ENCODE measurements at regions not wholly inside any gene's neighbourhood (a gene's known extent, or its start where the extent isn't known, plus 50 kb on each side); places are given as distances from the start of the nearest gene placed in this dataset.
"Not testable (repeated sequence)": the region's sequence is repeated elsewhere in the genome, so short reads cannot be mapped to it uniquely, and the experiment has no call there.

GRCh38 chr1:113207457-113207856, 134.5 kb downstream of the LRIG2 start:
- no peak for DNase-seq (ENCODE audit: insufficient read length, low spot score)
- no peak for FAIRE-seq

GRCh38 chr1:113208425-113208824, 135.4 kb downstream of the LRIG2 start:
- not testable (repeated sequence) for DNase-seq (ENCODE audit: insufficient read length, low spot score)

More at GRCh38 chr1:113207457-113207856, 134.5 kb downstream of the LRIG2 start:
- no peak for TF ChIP-seq POLR2A (IDR thresholded peaks at IDR 0.05; ENCODE audit: low read depth, low read length)

GRCh38 chr1:113210248-113210647, 137.2 kb downstream of the LRIG2 start:
- no peak for FAIRE-seq
- no peak for DNase-seq (ENCODE audit: insufficient read length, low spot score)
- no peak for TF ChIP-seq POLR2A (IDR thresholded peaks at IDR 0.05; ENCODE audit: low read depth, low read length)

More at GRCh38 chr1:113208425-113208824, 135.4 kb downstream of the LRIG2 start:
- FAIRE-seq: not testable (repeated sequence)

GRCh38 chr1:113211467-113211866, 138.5 kb downstream of the LRIG2 start:
- FAIRE-seq (no peak), DNase-seq (ENCODE audit: insufficient read length, low spot score) (no peak)
- TF ChIP-seq POLR2A (IDR thresholded peaks at IDR 0.05; ENCODE audit: low read depth, low read length): no peak

- DNase-seq (ENCODE audit: insufficient read length, low spot score) (no peak), FAIRE-seq (no peak)
- TF ChIP-seq POLR2A (IDR thresholded peaks at IDR 0.05; ENCODE audit: low read depth, low read length): no peak
These were observed 142.0 kb downstream of the LRIG2 start for GRCh38 chr1:113215015-113215414.

DNA sequence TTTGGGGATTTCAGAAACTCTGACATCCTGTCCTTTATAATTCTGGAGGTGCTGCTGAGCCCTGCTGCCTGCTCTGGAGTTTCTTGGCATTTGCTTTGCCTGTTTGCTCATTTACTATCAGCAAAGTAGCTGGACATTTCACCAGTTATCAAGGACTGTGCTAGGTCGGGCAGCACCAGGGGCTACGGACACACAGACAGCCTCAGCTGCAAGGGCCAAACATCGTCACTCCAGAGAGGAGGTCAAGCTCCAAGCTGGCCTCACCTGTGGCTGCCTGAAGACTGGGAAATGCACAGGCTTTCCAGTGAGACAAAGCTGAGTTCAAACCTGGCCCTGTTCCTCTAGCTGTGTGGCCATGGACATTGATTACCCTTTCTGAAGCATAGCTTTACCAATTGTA, 143.7 kb downstream of the LRIG2 start:
- FAIRE-seq: no peak
- no peak for TF ChIP-seq POLR2A (IDR thresholded peaks at IDR 0.05; ENCODE audit: low read depth, low read length)

DNA sequence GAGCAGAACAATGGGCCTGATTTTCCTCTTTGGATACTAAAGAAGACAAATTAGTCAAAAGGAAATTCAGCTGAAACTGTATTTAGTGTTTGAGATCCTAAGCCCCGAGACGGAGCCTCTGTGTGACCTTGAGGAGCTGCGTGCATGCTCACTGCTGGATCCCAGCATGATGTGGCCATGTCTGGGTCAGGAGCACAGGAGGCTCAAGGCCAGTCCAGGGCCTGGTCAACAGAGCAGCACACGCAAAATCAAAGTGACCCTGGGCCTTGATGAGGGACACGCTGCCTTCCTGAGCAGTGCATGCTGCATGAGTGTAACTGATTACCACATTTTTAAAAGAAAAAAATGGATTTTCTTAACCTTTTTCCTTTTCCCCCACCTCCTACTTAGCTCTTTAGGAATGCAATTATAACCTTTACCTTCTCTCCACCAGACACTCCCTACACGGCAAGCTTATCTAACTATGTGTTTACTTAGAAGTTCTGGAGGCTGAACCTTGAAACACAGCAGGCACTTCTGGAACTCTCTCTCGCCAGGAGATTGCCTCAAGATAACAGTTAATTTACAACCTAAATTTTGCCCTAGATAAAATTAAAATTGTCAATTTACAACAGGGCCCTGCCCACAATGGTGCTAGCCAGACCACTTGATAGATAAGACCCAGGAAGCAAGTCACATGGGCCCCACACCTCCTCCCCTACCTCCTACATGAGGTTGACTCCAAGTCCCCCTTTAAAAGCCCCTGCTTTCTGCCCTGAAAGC, 144.6 kb downstream of the LRIG2 start:
- FAIRE-seq (no peak), DNase-seq (ENCODE audit: insufficient read length, low spot score) (no peak)
- no peak for TF ChIP-seq POLR2A (IDR thresholded peaks at IDR 0.05; ENCODE audit: low read depth, low read length)

More for the DNA sequence above, 143.7 kb downstream of the LRIG2 start:
- DNase-seq (ENCODE audit: insufficient read length, low spot score): no peak

- TF ChIP-seq POLR2A (IDR thresholded peaks at IDR 0.05; ENCODE audit: low read depth, low read length): no peak
- FAIRE-seq (no peak), DNase-seq (ENCODE audit: insufficient read length, low spot score) (no peak)
These were observed 146.4 kb downstream of the LRIG2 start for GRCh38 chr1:113219377-113219776.

GRCh38 chr1:113219828-113220227, 146.8 kb downstream of the LRIG2 start:
- FAIRE-seq (no peak), DNase-seq (ENCODE audit: insufficient read length, low spot score) (no peak)
- TF ChIP-seq POLR2A (IDR thresholded peaks at IDR 0.05; ENCODE audit: low read depth, low read length): no peak

- TF ChIP-seq POLR2A (IDR thresholded peaks at IDR 0.05; ENCODE audit: low read depth, low read length): no peak
- FAIRE-seq (no peak), DNase-seq (ENCODE audit: insufficient read length, low spot score) (no peak)
These were observed 150.0 kb downstream of the LRIG2 start for GRCh38 chr1:113223040-113223439.

DNA sequence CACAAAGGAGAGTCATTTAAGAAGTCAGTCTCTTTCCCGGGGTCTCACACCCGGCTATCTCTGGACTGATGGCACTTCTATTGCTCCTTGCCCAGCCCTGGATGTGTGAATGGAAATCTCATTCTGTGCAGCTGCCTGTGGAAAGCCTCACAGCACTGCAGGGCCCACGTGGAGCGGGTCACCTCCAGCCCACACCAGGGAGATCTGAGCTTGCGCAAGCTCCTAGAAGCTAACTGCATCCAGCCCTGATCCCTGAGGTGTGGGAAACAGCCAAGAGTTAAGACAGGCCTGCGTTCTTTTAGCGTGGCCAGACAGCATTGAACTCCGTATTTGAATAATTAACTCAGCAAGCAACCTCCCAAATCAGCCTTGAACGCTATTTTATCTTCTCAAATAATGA, 150.5 kb downstream of the LRIG2 start:
- TF ChIP-seq POLR2A (IDR thresholded peaks at IDR 0.05; ENCODE audit: low read depth, low read length): no peak
- DNase-seq (ENCODE audit: insufficient read length, low spot score): no peak
- FAIRE-seq: no peak

GRCh38 chr1:113226148-113226547, 153.2 kb downstream of the LRIG2 start:
- no peak for TF ChIP-seq POLR2A (IDR thresholded peaks at IDR 0.05; ENCODE audit: low read depth, low read length)
- FAIRE-seq (no peak), DNase-seq (ENCODE audit: insufficient read length, low spot score) (no peak)

DNA sequence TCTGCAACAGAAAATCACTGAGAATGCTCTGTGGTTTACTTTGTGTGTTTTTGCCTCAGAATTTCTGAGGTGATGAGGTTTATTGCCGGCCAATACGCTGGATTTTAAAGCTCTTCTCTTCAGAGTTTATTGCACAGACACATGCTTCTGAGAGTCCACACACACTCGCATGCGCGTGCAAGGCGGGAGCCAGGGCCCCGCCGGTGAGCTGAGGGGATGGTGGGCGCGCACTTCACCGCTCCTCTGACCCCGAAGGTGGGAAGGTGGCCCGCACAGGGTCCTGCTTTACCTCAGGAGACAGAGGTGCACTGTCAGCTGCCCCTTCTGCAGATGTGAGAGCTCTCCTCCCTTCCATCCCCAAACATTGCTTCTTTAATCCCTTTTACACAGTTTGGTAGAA, 158.4 kb upstream of the MAGI3 start:
- DNase-seq (ENCODE audit: insufficient read length, low spot score): no peak
- TF ChIP-seq POLR2A (IDR thresholded peaks at IDR 0.05; ENCODE audit: low read depth, low read length): no peak
- FAIRE-seq: no peak

DNA sequence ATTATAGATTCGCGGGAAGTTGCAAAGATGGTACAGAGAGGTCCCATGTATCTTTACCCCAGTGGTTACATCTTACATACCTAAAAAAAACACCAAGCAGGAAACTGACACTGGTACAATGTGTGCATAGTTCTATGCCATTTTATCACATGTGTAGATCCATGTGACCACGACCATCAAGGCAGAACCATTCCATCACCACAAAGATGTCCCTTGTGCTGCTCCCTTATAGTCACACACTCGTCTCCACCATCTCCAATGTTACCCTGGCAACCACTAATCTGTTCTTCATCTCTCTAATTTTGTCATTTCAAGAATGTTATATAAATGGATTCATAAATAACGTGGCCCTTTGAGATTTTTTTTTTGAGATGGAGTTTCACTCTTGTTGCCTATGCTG, 156.9 kb upstream of the MAGI3 start:
- no peak for FAIRE-seq
- TF ChIP-seq POLR2A (IDR thresholded peaks at IDR 0.05; ENCODE audit: low read depth, low read length): no peak

GRCh38 chr1:113241237-113241636, 149.1 kb upstream of the MAGI3 start:
- FAIRE-seq: no peak
- no peak for TF ChIP-seq POLR2A (IDR thresholded peaks at IDR 0.05; ENCODE audit: low read depth, low read length)
- no peak for DNase-seq (ENCODE audit: insufficient read length, low spot score)

More for the DNA sequence above, 156.9 kb upstream of the MAGI3 start:
- no peak for DNase-seq (ENCODE audit: insufficient read length, low spot score)

All from H54 (cell line).